ENCODE measurements at regions not wholly inside any gene's neighbourhood (a gene's known extent, or its start where the extent isn't known, plus 50 kb on each side); places are given as distances from the start of the nearest gene placed in this dataset.

DNA sequence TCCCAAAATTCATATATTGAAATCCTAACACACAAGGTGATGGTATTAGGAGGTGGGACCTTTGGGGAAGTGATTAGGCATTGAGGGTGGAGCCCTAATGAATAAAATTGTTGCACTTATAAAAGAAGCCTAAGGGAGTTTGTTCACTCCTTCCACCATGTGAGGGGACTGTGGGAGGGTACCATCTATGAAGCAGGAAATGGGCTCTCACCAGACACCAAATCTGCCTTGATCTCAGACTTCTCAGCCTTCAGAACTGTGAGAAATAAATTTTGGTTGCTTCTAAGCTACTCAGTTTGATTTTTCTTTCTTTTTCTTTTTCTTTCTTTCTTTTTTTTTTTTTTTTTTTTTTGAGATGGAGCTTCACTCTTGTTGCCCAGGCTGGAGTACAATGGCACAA is 116.2 kb upstream of the GPC3 start:
- no peaks in the 10 kb centered on the region for H3K27me3 Mint-ChIP-seq (ENCODE audit: low read depth)

DNA sequence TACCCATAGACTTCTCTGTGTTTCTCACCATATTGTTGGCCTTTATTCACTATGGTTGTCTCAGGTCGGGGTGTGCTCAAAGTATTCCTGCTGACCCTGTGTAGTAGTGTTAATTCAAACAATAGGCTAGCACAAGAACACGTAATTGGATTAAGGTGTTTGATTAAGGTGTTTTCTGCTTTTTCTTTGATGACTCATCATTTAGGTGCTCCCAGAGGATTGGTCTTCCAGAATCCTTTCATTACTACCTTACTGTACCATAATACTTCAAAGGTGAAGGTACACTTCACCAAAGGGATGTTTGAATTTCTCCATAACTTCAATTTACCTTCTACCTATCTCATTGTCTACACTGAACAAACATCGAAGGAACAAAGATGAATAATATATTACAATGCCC is 121.7 kb upstream of the CCDC160 start:
- TF ChIP-seq, protein P1, sequence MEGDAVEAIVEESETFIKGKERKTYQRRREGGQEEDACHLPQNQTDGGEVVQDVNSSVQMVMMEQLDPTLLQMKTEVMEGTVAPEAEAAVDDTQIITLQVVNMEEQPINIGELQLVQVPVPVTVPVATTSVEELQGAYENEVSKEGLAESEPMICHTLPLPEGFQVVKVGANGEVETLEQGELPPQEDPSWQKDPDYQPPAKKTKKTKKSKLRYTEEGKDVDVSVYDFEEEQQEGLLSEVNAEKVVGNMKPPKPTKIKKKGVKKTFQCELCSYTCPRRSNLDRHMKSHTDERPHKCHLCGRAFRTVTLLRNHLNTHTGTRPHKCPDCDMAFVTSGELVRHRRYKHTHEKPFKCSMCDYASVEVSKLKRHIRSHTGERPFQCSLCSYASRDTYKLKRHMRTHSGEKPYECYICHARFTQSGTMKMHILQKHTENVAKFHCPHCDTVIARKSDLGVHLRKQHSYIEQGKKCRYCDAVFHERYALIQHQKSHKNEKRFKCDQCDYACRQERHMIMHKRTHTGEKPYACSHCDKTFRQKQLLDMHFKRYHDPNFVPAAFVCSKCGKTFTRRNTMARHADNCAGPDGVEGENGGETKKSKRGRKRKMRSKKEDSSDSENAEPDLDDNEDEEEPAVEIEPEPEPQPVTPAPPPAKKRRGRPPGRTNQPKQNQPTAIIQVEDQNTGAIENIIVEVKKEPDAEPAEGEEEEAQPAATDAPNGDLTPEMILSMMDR (IDR thresholded peaks at IDR 0.05; ENCODE audit: unreplicated experiment), result no peak
- Mint-ChIP-seq H3K4me1 (no peaks in the 10 kb centered on the region), H3K4me3 (no peak overlapping the region), H3K9me3 (peaks cover 44% of the 10 kb centered on the region), H3K27me3 (ENCODE audit: low read depth) (peaks cover 5% of the 10 kb centered on the region), H3K27ac (no peak overlapping the region), H3K36me3 (no peaks in the 10 kb centered on the region)
- DNase-seq (ENCODE audit: low spot score in 2 of 2, unreplicated experiment in 2 of 2), result no peak

More for the DNA sequence above, 116.2 kb upstream of the GPC3 start:
- Mint-ChIP-seq H3K36me3 (no peaks in the 10 kb centered on the region), H3K4me3 (no peak overlapping the region), H3K27ac (no peak overlapping the region), H3K9me3 (peaks cover 41% of the 10 kb centered on the region), H3K4me1 (no peaks in the 10 kb centered on the region)
- TF ChIP-seq, protein P1 (IDR thresholded peaks at IDR 0.05; ENCODE audit: unreplicated experiment), result no peak
- DNase-seq (ENCODE audit: low spot score in 2 of 2, unreplicated experiment in 2 of 2), result no peak

DNA sequence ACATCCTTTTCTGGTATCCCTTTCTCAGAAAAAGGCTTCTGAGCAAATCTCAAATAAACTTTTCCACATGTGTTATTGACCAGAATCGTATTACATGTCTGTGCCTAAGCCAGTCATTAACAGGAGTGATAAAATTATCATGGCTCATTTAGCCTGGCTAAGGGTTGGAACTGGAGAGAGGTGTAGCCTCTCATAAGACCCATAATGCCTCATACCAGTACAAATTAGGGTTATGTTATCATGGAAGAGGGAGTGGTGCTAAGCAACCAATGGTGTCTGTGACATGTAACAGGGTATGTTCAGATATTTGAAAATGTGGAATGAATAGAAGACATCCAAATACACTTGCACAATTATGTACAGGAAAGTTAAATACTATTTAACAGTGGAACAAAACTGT is 99.6 kb upstream of the CCDC160 start:
- H3K36me3 Mint-ChIP-seq, result no peaks in the 10 kb centered on the region
- no peak overlapping the region for H3K4me3 Mint-ChIP-seq
- no peak for DNase-seq (ENCODE audit: low spot score in 2 of 2, unreplicated experiment in 2 of 2)
- H3K9me3 Mint-ChIP-seq, result no peaks in the 10 kb centered on the region
- TF ChIP-seq, protein P1 (IDR thresholded peaks at IDR 0.05; ENCODE audit: unreplicated experiment), result no peak
- H3K27me3 Mint-ChIP-seq (ENCODE audit: low read depth), result peaks cover 2% of the 10 kb centered on the region
- peaks cover 13% of the 10 kb centered on the region for H3K4me1 Mint-ChIP-seq
- H3K27ac Mint-ChIP-seq, result no peak overlapping the region

DNA sequence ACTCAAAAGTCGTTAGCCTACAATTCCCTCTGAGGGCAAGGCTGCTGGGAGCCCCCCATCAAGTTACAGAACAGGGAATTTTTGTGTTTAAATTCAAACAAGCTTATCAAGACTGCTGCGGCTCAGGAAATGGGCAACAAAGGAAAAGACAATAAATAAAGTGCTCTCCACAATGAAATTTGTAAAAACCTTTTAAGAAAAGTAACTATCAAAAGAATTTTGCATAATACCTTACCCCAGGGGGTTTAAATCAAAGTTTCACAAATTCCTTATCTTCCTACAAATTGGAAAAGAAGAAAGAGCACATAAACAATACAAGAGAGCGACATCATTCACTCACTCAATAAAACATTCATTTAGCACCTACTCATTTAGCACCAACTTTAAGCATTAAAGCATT is 97.9 kb upstream of the CCDC160 start:
- no peak overlapping the region for H3K27ac Mint-ChIP-seq
- no peaks in the 10 kb centered on the region for H3K9me3 Mint-ChIP-seq
- H3K4me1 Mint-ChIP-seq, result peaks cover 13% of the 10 kb centered on the region
- no peak overlapping the region for H3K4me3 Mint-ChIP-seq
- no peaks in the 10 kb centered on the region for H3K36me3 Mint-ChIP-seq
- H3K27me3 Mint-ChIP-seq (ENCODE audit: low read depth), result peaks cover 2% of the 10 kb centered on the region
- TF ChIP-seq, protein P1 (IDR thresholded peaks at IDR 0.05; ENCODE audit: unreplicated experiment), result no peak
- no peak for DNase-seq (ENCODE audit: low spot score in 2 of 2, unreplicated experiment in 2 of 2)

DNA sequence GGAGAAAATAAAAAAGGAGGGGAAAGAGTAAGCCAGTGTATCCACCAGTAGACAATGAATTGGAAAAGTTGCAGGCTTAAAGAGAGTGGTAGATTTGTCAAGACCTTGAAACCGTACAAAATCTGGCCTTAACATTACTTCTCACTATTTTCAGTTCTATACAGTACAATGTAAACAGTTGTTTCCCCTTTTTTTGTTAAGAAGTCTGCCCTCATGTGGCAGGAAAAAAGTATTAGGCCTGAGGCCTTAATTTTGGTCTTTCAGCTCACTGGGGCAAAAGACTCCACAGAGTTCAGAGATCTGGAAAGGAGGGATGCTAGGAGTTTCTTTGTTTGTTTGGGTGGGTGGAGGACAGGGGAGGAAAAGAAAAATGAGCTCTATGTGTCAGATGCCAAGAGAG is 92.8 kb upstream of the CCDC160 start:
- no peaks in the 10 kb centered on the region for H3K36me3 Mint-ChIP-seq
- H3K4me3 Mint-ChIP-seq, result no peak overlapping the region
- no peak overlapping the region for H3K27ac Mint-ChIP-seq
- H3K27me3 Mint-ChIP-seq (ENCODE audit: low read depth), result peaks cover 2% of the 10 kb centered on the region
- H3K4me1 Mint-ChIP-seq, result peaks cover 2% of the 10 kb centered on the region
- TF ChIP-seq, protein P1 (IDR thresholded peaks at IDR 0.05; ENCODE audit: unreplicated experiment), result peak; percentile 47
- no peaks in the 10 kb centered on the region for H3K9me3 Mint-ChIP-seq
- no peak for DNase-seq (ENCODE audit: low spot score in 2 of 2, unreplicated experiment in 2 of 2)

DNA sequence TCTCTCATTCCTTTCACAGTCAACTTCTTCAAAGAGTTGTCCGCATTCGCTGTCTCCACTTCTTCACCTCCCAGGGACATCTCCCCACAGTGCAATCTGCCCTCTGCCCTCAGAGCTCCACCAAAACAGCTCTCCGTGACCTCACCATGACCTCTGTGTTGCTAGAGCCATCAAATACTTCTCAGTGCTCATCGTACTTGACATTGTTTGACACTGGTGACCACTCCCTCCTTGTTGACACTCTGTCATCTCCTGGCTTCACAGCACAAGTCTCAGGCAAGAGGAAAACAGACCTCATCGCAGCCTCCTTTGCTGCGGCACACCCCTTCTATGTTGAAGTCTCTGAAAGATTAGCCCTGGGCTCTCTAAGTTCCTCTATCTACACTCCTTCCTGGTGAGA is 90.5 kb upstream of the CCDC160 start:
- no peak for DNase-seq (ENCODE audit: low spot score in 2 of 2, unreplicated experiment in 2 of 2)
- no peak overlapping the region for H3K4me3 Mint-ChIP-seq
- TF ChIP-seq, protein P1 (IDR thresholded peaks at IDR 0.05; ENCODE audit: unreplicated experiment), result no peak
- peaks cover 4% of the 10 kb centered on the region for H3K9me3 Mint-ChIP-seq
- H3K27me3 Mint-ChIP-seq (ENCODE audit: low read depth), result no peaks in the 10 kb centered on the region
- no peak overlapping the region for H3K27ac Mint-ChIP-seq
- H3K4me1 Mint-ChIP-seq, result no peaks in the 10 kb centered on the region
- no peaks in the 10 kb centered on the region for H3K36me3 Mint-ChIP-seq

All from mesothelial cell of epicardium (in vitro differentiated cells).